Panc1 (cell line): ENCODE measurements at regions not wholly inside any gene's neighbourhood (a gene's known extent, or its start where the extent isn't known, plus 50 kb on each side); places are given as distances from the start of the nearest gene placed in this dataset.

Experiments
- CTCF ChIP-seq: fragments of 450-650 bp; IDR thresholded peaks from 2 replicates; pipeline ENCODE4 v1.5.1; 2017; ENCODE audit warnings: mild to moderate bottlenecking
- REST ChIP-seq, 2 experiments: IDR thresholded peaks; 2 replicates each; pipeline ENCODE4 v1.6.1; 2011 to 2012; ENCODE audit warnings: low read depth in 2 of 2, control low read depth in 1 of 2, low read length in 1 of 2, mild to moderate bottlenecking in 1 of 2, moderate library complexity in 1 of 2; ENCODE audit not compliant: insufficient read depth in 1 of 2
- SIN3A ChIP-seq: IDR thresholded peaks from 2 replicates; pipeline ENCODE4 v1.6.1; 2012; ENCODE audit warnings: low read depth, mild to moderate bottlenecking, low read length, moderate library complexity, borderline replicate concordance; ENCODE audit not compliant: insufficient read depth

GRCh38 chr7:25752967-25753791 is 398.8 kb upstream of the NFE2L3 start:
- no peak for TF ChIP-seq CTCF
- TF ChIP-seq SIN3A: no peak
- no peak for TF ChIP-seq REST (IDR thresholded peaks at IDR 0.05; ENCODE audit: insufficient read depth in 1 of 2, low read depth in 2 of 2, low read length in 1 of 2)
